Mononuclear cell (primary cell): ENCODE measurements at regions not wholly inside any gene's neighbourhood (a gene's known extent, or its start where the extent isn't known, plus 50 kb on each side); places are given as distances from the start of the nearest gene placed in this dataset.
"Not testable (repeated sequence)": the region's sequence is repeated elsewhere in the genome, so short reads cannot be mapped to it uniquely, and the experiment has no call there.

ENCODE experiments used
- H3K27me3 ChIP-seq: 2 replicates; pipeline ENCODE4 v1.6.0; 2011; ENCODE audit warnings: low read length, control low read depth; ENCODE audit not compliant: insufficient read depth
- H3K4me1 ChIP-seq: 2 replicates; pipeline ENCODE4 v1.5.1; 2011; ENCODE audit warnings: mild to moderate bottlenecking, low read length, control low read depth; ENCODE audit not compliant: insufficient read depth
- H3K4me3 ChIP-seq: 2 replicates; pipeline ENCODE4 v1.5.1; 2011; ENCODE audit warnings: mild to moderate bottlenecking, low read length, moderate library complexity
- H3K9me3 ChIP-seq: 2 replicates; pipeline ENCODE4 v1.5.1; 2011; ENCODE audit warnings: low read depth, mild to moderate bottlenecking, control low read depth, low read length

DNA sequence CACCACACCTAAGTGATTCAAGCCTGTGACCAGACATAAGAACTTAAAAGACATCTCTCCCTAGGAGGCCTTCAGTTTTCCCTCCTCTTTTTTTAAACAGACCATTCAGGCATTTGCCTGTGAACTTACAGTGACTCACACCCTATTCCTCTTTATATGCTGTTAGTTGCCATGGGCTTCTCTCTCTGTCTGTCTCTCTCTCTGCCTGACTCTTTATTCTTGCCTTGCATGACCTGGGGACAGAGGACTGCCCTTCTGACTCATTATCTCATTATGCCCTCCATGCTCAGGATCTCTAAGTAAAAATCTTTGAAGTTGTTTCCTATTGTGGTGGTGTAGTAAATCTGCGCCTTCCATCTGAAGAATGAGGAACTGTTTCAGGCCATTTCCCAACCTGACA is 442.2 kb upstream of the MAN1A1 start:
- Histone ChIP-seq H3K9me3 (no peaks in the 10 kb centered on the region), H3K27me3 (no peaks in the 10 kb centered on the region), H3K4me1 (no peaks in the 10 kb centered on the region), H3K4me3 (no peak overlapping the region)

DNA sequence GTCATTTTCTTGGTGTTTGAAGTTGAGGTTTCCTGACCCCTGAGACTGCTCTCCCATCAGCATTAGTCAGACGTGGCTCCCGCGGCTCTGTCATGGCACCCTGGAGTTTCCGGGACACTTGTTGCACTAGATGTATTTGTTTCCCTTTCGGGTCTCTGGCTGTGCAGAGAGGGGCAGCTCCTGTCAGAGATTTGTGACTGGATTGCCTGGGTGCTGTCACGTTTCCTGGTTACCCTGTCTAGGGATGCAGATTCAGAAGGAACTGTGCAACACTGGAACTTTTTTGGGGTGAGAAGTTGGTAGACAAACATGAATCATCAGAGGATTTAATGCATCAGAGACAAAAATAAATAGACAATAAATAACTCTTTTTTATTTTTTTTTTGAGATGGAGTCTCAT is 431.8 kb upstream of the MAN1A1 start:
- Histone ChIP-seq H3K9me3 (no peaks in the 10 kb centered on the region), H3K4me3 (no peak overlapping the region), H3K4me1 (no peaks in the 10 kb centered on the region), H3K27me3 (no peaks in the 10 kb centered on the region)

DNA sequence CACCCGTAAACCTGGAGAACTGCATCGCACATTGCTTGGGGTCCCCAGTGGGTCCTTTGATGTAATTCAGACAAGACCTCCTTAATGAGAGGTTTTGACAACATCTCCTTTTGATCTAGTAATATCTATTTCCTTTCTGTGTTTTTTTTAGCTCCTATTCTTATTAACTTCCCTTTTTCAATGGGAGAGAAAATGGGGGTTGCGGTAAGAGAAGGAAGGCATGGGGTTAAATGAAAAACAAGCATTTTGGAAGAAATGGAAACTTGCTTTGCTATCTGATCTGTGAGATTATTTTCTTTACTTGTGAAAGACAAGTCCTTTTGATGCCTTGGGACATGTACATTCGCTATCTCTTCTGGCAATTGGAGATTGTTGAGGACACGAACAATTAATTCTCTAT is 418.6 kb upstream of the MAN1A1 start:
- Histone ChIP-seq H3K4me1 (peaks cover 6% of the 10 kb centered on the region), H3K9me3 (no peaks in the 10 kb centered on the region), H3K4me3 (no peak overlapping the region), H3K27me3 (no peaks in the 10 kb centered on the region)

DNA sequence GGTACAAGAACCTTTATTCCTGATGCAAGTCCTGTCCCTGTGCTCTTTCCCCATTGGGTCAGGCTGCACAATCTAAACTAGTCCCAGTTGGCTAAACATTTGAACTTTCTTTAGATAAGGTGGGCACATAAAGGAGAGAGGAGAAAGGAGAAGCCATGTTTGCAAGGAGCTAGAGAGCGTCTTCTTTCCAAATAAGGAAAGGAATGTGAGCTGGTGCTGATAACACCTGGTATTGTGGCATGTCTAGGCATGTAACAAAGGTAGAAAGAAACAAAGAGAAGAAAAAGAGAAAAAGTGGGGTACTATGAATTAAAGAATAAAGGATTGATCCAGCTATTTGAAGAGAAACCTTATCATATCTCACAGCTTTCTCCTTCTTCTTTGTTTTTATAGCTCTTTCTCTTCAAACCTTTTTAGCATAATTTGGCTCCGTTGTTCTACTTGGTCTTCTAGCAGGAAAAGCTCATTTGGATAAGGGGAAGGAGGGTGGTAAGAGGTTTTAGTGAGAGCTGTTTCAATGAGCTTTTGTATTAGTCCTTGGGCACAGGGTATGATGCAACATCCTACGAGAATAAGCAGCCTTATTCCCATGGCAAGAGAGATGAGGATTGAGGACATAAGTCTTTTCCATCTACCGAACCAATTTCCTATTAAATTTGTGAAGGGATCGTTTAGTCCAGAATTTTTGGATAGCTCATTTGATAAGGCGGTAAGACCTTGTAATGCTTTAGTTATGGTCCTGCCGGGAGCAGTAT is 415.5 kb upstream of the MAN1A1 start:
- no peaks in the 10 kb centered on the region for H3K9me3 ChIP-seq
- H3K4me3 ChIP-seq: no peak overlapping the region
- no peaks in the 10 kb centered on the region for H3K27me3 ChIP-seq
- H3K4me1 ChIP-seq: peaks cover 6% of the 10 kb centered on the region

DNA sequence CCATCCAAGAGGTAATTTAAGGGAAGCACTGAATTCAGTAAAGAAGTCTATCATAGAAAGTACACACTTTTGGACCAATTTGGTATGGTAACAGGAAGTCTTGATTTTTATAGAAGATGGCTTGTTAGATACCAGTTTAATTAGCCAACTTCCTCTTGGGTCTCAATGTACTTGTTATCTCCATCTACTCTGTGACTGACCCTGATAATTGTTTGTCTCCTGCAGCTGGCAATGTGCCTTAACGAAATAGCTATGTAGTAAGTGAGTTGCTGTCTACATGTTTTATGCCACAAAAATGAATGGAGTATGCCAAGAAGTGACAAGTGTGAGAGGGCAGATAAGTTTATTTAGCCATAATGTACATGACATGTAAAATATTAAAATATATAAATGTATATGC is 410.5 kb upstream of the MAN1A1 start:
- H3K9me3 ChIP-seq: no peaks in the 10 kb centered on the region
- no peaks in the 10 kb centered on the region for H3K27me3 ChIP-seq
- no peak overlapping the region for H3K4me3 ChIP-seq
- H3K4me1 ChIP-seq: no peaks in the 10 kb centered on the region

DNA sequence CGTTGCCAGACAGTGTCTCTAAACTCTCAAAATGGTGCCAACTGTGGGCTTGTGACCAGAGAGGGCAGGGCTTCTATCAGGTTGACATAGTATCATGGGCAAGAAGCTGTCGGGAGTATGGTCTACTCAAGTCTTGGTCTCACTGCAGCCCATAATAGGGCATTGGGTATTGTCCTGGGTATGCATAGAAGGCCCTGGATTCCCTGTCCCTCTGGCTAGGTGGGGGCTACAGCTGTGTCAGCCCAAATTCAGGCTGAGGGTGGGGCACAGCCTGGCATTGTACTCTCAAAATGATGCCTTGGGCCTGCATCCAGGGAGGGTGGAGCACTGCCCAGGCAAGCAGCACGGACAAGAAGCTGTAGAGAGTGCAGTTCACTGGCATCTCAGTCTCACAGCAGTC is 408.8 kb upstream of the MAN1A1 start:
- Histone ChIP-seq H3K27me3 (no peaks in the 10 kb centered on the region), H3K9me3 (no peaks in the 10 kb centered on the region), H3K4me1 (no peaks in the 10 kb centered on the region), H3K4me3 (no peak overlapping the region)

DNA sequence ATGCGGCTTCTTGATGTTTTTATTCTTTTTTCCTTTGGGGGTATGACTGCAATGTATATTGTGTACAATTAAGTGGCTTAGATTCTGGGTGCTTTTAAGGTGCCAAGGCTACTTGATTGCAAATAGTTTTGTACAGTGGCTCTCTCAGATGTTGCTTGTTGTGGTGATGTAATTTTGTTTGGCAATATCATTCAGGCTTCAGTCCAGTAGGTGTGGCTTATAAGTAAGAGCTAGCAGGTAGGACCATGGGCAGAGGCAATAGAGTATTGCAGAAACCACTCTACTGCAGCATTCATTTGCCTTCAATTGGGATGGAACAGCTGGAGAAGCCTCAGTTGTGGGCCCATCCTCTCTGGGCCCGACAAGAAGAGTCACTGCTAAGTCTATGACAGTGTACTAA is 407.9 kb upstream of the MAN1A1 start:
- H3K27me3 ChIP-seq: no peaks in the 10 kb centered on the region
- no peaks in the 10 kb centered on the region for H3K9me3 ChIP-seq
- H3K4me3 ChIP-seq: no peak overlapping the region
- H3K4me1 ChIP-seq: no peaks in the 10 kb centered on the region

DNA sequence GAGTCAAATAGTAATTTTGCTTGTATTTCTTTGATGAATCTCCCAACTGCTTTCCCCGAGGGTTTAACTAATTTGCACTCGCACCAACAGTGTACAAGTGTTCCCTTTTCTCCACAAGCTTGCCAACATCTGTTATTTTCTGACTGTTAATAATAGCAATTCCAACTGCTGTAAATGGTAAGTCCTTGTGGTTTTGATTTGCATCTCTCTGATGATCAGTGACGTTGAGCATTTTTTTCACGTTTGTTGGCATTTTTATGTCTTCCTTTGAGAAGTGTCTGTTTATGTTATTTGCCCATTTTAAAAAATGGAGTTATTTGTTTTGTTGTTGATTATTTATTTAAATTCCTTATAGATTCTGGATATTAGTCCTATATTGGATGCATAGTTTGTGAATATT is 399.8 kb upstream of the MAN1A1 start:
- H3K4me1 ChIP-seq: no peaks in the 10 kb centered on the region
- H3K4me3 ChIP-seq: no peak overlapping the region
- H3K27me3 ChIP-seq: no peaks in the 10 kb centered on the region
- H3K9me3 ChIP-seq: no peaks in the 10 kb centered on the region

DNA sequence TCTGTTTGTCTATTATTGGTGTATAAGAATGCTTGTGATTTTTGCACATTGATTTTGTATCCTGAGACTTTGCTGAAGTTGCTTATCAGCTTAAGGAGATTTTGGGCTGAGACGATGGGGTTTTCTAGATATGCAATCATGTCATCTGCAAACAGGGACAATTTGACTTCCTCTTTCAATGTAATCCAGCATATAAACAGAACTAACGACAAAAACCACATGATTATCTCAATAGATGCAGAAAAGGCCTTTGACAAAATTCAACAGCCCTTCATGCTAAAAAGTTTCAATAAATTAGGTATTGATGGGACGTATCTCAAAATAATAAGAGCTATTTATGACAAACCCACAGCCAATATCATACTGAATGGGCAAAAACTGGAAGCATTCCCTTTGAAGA is 399.0 kb upstream of the MAN1A1 start:
- H3K4me1 ChIP-seq, H3K4me3 ChIP-seq, H3K9me3 ChIP-seq, H3K27me3 ChIP-seq: not testable (repeated sequence)

DNA sequence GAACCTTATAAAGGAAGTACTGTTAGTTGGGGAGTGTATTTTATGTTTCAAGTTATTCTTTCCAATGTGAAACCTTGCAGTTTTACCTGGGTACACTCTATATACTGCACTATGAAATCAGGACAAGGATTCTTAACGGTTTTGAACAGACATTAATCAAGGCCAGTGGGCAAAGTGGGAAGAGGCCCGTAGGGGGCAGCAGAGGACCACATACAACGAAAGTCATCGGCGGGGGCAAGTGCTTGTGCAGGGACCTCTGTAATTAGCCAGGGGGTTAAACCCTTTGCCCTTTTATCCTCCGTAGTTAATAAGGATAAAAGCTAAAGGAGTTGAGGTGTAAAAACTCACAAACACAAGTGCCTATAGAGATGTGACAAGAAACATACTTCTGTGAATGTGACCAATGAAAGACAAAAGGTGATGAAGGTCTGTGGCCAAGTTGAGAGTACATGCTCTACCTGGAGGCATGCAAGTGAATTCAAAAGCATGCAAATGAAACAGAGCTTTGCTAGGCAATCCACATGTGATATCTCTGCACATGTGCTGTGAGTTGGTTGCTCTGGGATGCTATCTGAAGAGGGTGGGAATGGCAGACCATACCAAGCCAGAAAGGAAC is 392.7 kb upstream of the MAN1A1 start:
- no peaks in the 10 kb centered on the region for H3K27me3 ChIP-seq
- no peak overlapping the region for H3K4me3 ChIP-seq

DNA sequence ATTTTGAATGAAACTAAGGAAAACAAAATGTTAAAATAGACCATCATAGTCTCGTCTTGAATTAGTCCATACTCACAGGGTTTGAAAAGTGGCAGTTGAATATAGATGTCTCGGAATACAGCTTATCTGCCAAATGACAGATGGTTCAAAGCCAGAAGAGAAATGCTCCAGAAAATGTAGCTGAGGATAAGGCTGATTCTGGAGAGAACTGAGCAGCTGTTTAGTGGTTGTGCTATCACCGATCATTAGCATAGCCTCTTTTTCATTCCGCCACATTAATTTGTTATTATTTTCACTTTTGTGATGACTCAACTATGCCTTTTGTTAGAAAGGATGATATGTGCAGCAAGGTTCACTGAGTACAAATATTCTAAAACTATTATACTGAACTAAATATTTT is 390.2 kb upstream of the MAN1A1 start:
- Histone ChIP-seq H3K4me1 (peaks cover 3% of the 10 kb centered on the region), H3K9me3 (no peaks in the 10 kb centered on the region), H3K27me3 (no peaks in the 10 kb centered on the region), H3K4me3 (no peak overlapping the region)

More for the DNA sequence above, 392.7 kb upstream of the MAN1A1 start:
- H3K4me1 ChIP-seq: peaks cover 3% of the 10 kb centered on the region
- no peaks in the 10 kb centered on the region for H3K9me3 ChIP-seq

DNA sequence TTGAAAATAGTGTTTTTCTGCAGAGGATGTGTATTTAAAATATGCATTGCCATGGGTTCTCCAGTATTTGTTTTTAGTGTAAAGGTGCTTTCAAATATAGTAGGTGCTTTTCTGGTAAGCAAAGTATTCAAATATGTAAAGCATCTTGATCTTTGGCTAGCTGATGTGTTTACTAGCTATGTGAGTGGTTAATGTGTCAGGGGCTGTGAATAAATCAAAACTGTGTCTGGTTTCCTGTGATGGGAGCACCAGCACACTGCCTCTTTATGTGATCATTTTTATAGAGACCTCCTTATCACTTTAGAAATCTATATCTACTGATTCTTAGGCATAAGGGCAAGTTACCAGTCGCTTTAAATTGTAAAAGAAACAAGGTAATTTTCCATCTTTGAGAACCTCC is 388.9 kb upstream of the MAN1A1 start:
- no peak overlapping the region for H3K4me3 ChIP-seq
- no peaks in the 10 kb centered on the region for H3K9me3 ChIP-seq
- peaks cover 3% of the 10 kb centered on the region for H3K4me1 ChIP-seq
- no peaks in the 10 kb centered on the region for H3K27me3 ChIP-seq

DNA sequence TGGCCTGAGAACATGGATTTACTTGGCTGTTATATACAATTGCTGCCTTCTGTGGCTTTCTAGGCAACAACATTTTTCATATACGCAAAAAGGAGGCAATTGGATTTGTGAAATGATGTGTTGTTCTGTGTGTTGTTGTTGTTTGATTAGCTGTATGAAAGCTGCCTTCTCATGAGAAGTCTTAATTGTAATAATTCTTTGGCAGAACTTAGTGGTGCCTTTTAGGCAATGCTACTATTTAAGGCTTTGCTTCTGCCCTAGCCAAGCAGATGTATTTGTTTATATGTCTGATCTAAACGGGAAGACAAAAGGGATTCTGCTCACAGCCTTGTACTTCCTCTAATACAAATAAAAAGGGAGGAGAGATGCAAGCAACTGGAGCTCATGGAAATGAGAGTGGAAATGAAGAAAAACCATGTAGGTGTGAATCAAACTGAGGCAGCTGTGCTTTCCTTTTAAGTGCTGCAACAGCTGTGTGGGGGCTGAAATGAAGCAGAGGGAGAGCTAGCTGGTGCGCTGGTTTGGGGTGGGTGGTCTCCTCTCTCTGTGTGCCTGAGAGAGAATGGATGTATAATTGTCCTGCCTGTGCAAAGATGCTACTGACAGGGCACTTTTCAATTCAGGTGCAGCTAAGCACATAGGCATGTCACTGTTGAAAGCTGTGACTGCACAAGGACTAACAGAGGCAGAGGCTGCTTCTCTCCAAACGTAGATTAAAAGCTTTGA is 386.9 kb upstream of the MAN1A1 start:
- H3K27me3 ChIP-seq: no peaks in the 10 kb centered on the region
- no peaks in the 10 kb centered on the region for H3K9me3 ChIP-seq
- H3K4me3 ChIP-seq: no peak overlapping the region
- H3K4me1 ChIP-seq: no peaks in the 10 kb centered on the region

DNA sequence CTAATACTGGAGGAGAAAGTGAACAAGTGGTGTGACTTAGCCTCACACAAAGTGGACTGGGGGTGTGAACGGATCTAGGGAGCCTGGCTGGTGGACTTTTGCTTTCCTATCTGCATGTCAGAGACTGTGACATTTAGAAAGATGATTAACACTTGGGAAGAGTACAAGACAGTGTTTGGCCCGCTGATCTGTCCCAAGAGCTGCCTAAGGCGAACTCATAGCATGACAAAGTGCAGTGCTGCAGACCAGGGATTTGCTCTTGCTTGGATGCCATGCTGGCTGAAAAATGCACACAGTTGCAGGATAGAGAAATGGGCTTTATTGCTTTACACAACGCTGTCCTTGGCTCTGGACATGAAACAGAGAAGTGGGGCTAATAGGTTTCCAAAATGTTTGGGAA is 386.0 kb upstream of the MAN1A1 start:
- Histone ChIP-seq H3K4me1 (no peaks in the 10 kb centered on the region), H3K27me3 (no peaks in the 10 kb centered on the region), H3K4me3 (no peak overlapping the region), H3K9me3 (no peaks in the 10 kb centered on the region)

DNA sequence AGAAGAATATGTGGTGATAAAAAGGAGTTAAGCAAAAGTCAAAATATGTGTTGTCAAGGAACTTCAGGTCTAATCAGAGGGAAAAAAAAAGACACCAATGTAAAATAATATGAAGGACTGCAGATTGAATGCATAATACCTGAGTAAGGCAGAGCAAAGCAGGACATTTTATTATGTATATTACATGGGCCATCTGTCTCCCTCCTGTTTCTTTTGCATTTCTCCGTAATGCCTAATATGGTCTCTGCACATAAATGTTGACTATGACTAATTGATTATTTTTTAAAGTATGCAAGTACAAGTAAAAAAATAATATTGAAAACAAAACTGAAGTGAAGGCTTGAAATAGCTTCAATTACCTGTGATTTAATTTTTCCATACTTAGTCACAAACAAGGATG is 384.7 kb upstream of the MAN1A1 start:
- Histone ChIP-seq H3K4me3 (no peak overlapping the region), H3K9me3 (no peaks in the 10 kb centered on the region), H3K4me1 (no peaks in the 10 kb centered on the region), H3K27me3 (no peaks in the 10 kb centered on the region)

DNA sequence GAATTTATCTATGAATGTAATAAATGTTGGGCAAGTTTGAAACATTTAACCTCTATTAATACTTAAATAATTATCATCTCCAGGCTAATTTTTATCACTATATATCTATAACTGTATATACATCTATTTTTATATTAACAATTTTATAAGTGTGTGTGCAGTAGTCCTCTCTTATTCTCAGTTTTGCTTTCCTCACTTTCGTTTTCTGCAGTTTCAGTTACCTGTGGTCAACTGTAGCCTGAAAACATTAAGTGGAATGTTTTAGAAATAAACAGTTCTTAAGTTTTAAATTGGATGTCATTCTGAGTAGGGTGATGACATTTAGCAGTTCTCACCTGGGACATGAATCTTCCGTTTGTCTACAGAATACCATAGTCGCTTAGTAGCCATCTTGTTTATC is 379.4 kb upstream of the MAN1A1 start:
- Histone ChIP-seq H3K4me1 (no peaks in the 10 kb centered on the region), H3K27me3 (no peaks in the 10 kb centered on the region), H3K4me3 (no peak overlapping the region), H3K9me3 (no peaks in the 10 kb centered on the region)
